Skin of body (tissue), 1 donor: ENCODE measurements at regions not wholly inside any gene's neighbourhood (a gene's known extent, or its start where the extent isn't known, plus 50 kb on each side); places are given as distances from the start of the nearest gene placed in this dataset.
A peak's percentile ranks its signal among the peaks of the same experiment; 100 is the strongest.

Source experiments
- DNase-seq: peaks from one replicate; lab custom pipeline; 2025; lab: John Stamatoyannopoulos, UW

- no peak for DNase-seq
These were observed 149.1 kb upstream of the WDR11 start for GRCh38 chr10:120702032-120702431.

DNA sequence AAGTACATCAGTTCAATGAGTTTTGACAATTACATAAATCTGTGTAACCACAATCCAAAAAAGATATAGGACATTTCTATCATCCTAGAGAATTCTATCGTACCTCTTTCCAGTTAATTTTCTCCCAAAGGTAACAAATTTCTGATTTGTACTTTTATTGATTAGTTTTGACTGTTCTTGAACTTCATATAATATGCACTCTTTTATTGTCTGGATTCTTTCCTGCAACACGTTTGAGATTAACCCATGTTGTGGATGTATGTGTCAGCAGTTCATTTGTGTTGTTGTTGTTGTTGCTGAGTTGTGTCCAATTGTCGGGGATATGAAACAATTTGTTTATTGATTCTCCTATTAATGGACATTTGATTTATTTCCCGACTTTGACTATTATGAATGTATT lies 145.9 kb upstream of the WDR11 start:
- DNase-seq: no peak

DNA sequence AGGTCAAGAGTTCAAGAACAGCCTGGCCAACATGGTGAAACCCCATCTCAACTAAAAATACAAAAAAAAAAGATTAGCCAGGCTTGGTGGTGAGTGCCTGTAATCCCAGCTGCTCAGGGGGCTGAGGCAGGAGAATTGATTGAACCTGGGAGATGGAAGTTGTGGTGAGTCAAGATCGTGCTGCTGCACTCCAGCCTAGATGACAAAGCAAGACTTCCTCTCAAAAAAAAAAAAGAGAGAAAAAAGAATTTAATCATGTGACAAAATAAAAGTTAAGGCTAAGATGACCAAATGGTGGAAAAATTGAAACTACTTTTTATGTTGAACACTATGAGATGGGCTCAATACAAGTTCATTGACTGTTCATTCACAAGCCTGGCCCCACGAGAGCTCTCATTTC lies 141.1 kb upstream of the WDR11 start:
- DNase-seq: no peak

- no peak for DNase-seq
These were observed 139.3 kb upstream of the WDR11 start for GRCh38 chr10:120711860-120712259.

DNA sequence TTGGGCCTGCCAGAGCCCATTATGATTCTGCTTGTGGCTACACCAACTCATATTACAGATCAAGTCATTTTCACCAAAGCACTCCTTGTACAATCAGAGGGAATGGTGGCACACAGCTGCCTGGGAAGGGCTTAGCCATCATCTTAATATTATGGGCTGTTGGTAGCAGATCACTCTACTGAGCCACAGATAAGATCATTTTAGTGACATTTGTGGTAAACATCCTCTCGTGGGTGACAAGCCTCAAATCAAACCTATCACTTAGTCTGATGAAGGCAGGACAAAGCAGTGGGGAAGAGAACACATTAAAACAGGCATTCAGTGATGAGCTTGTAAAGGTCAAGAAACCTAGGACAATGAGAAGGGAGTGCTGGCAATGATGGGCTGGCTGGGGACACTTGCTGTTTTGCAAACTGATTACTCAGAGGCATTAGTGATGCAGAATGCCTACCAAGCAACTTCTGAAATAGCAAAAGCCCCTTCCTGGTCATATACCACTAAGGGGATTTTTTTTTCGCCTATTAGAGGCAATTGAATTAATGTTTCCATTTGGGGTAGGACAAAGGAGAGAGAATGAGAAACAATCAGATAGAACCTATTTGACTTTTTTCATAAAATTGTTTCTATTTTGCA lies 137.5 kb upstream of the WDR11 start:
- DNase-seq: no peak

DNA sequence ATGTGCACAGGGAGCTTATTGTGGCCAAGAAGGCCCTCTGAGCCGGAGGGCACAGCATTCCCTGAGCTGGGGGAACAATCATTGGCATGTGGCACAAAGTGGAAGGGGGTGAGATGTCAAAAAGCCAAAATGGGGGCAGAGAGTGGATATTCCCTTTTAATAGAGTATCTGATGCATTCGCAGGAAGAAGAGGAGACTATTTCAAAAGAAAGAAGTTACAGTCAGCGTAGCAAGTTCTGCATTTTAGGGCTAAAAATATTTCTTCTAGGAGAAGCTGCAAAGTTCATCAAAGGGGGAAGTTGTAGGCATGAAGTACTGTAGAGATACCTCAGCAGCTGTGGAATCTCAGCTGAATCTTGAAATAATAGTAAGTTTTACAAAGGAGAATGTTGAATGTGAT lies 136.0 kb upstream of the WDR11 start:
- DNase-seq: no peak

DNA sequence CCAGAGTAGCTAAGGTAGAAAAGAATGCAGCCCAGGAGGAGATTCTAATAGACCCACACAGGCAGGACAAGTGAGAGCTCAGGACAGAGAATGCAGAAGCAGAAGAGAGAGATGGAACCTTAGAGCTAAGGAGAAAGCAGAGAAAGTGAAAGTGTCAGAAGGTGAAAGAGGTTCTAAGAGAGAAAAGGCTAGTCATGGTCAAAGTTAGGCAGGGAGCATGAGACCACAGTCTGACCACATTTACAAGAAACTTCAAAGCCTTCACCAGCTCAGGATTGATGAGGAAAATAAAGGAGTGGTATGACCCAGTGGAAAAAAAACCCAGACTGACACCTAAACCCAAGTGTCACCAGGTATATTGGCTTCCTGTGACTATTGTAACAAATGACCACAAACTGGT lies 131.8 kb upstream of the WDR11 start:
- DNase-seq: no peak

- no peak for DNase-seq
These were observed 124.2 kb upstream of the WDR11 start for GRCh38 chr10:120727001-120727400.

DNA sequence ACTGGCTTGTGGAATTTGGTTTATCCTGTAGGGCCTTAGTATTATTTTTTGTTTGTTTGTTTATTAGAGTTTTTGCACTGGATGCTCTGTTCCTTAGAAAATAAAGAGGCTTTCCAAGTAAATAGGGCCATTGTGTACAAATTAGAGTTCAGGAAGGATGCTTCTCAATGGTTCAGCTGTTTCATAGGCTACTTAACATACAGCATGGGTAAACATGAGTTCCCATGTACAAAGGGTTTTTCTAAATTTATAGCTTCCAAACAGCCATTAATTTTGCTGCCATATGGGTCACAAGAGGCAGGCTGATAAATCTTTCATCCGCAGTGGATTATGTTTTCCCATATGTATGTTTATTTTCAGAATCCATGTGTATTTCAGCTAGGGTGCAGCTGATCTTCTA lies 121.6 kb upstream of the WDR11 start:
- peak; percentile 34 for DNase-seq

DNA sequence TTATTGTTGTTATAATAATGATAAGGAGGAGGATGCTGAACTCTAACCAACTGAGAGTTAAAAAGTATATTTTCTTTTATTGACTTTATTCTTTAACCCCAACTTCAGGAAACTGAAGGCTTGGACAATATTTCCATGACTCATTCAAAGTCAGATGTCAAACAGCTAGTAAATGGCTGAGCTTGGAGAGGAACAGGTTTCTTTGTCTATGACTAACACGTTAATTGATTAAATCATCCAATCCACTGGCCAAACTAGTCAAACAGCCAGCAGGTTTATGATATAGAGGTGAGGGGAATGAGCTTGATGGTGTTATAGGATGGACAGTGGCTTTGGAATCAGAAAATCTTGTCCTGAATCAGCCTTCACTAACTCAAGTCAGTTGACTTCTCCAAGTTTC lies 119.1 kb upstream of the WDR11 start:
- DNase-seq: no peak

GRCh38 chr10:120732643-120733313 lies 118.4 kb upstream of the WDR11 start:
- no peak for DNase-seq

- DNase-seq: no peak
These were observed 116.6 kb upstream of the WDR11 start for GRCh38 chr10:120734483-120735078.

- no peak for DNase-seq
These were observed 115.8 kb upstream of the WDR11 start for GRCh38 chr10:120735315-120735714.

GRCh38 chr10:120735773-120736371 lies 115.3 kb upstream of the WDR11 start:
- DNase-seq: no peak

GRCh38 chr10:120736377-120736776 lies 114.8 kb upstream of the WDR11 start:
- DNase-seq: no peak

DNA sequence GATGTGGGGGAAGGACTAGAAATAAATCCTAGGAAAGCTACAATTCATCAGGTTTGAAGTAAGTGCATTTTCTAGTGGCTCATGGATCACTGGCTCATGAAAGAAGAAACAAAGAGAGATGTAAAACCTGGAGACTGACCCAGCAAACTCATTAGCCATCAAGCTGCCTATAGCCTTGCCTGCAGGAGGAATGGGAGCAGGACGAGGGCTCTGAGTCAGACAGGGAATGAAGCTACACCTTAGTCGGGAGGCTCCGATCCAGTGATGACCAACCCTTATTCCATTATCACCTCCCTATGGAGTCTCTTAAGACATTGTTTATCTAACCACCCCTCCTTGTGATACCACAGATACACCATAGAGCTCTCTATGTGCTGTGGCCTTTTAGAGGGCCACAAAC lies 112.5 kb upstream of the WDR11 start:
- no peak for DNase-seq

- DNase-seq: no peak
These were observed 109.8 kb upstream of the WDR11 start for GRCh38 chr10:120741396-120741795.

- DNase-seq: no peak
These were observed 108.8 kb upstream of the WDR11 start for GRCh38 chr10:120742373-120742772.

GRCh38 chr10:120744040-120744439 lies 107.1 kb upstream of the WDR11 start:
- no peak for DNase-seq

DNA sequence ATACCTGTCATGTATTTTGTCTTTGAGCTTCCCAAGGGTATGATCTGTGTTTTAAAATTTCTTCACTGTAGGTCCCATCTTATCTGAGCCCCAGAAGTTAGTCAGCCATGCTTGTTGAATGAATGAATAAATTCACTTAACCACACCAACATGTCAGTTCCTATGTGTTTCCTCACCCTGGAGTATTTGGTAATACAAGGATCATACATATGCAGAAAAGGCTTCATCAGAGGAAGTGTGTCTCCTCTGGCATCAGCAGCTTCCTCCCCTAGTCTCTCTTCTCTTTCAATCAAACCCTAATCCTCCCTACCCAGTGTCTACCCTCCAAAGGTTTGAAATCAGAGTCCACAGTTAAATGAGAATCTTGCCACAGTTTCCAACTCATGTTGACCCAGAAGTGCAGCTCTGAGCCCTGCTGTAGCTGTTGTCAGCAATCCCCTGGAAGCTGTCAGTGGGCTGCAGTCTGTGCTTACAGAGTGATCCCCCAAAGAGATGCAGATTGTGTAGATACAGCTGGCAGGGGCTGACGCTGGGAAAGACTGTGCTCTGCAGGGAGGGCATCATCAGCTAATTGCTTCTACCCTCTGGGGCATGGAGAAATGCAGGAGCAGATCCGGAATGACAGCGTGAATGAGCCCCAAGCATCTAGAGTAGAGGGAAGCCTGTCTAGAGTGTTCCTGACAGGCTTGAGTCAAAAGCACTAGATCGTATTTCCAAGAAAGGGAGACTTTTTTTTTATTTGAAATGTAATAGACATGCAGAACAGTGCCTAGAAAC lies 105.0 kb upstream of the WDR11 start:
- DNase-seq: no peak

DNA sequence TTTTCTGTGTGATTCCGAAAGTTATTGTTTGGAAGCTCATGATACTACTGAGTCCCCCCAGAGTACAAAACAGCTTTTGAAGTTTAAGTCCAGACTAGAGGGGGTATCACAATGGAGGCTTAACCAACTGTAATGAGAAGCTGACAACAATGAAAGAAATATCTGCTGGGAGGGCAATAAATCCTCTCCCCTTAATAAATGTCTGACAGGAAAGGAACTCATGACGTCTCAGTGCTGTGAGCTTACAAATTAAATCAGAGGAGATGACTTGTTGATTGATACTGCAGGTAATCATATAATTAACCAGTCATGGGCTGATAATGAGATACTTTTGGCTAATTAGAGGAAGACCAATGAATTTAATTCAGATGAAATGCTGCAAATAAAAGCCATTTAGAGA lies 102.6 kb upstream of the WDR11 start:
- DNase-seq: no peak

- no peak for DNase-seq
These were observed 102.1 kb upstream of the WDR11 start for GRCh38 chr10:120749072-120749471.
